ENCODE measurements at regions not wholly inside any gene's neighbourhood (a gene's known extent, or its start where the extent isn't known, plus 50 kb on each side); places are given as distances from the start of the nearest gene placed in this dataset.

- Histone ChIP-seq H3K4me3 (no peak overlapping the region), H3K9me3 (peaks cover 7 to 31% of the 10 kb centered on the region in 2 donors), H3K27me3 (no peaks in the 10 kb centered on the region), H3K4me1 (peaks cover 0 to 4% of the 10 kb centered on the region in 2 donors), H3K36me3 (no peaks in the 10 kb centered on the region), H3K27ac (no peak overlapping the region)
- no peak for DNase-seq (ENCODE audit: low spot score)
- no peak for TF ChIP-seq CTCF (IDR thresholded peaks at IDR 0.05)
Measured at GRCh38 chr12:31850268-31850667, 108.9 kb upstream of the RESF1 start.

GRCh38 chr12:31849090-31849687 lies 110.0 kb upstream of the RESF1 start:
- no peaks in the 10 kb centered on the region for H3K36me3 ChIP-seq
- no peak overlapping the region for H3K27ac ChIP-seq
- H3K27me3 ChIP-seq, result no peaks in the 10 kb centered on the region
- no peak for TF ChIP-seq CTCF (IDR thresholded peaks at IDR 0.05)
- H3K4me3 ChIP-seq, result no peak overlapping the region
- H3K4me1 ChIP-seq, result peaks cover 0 to 4% of the 10 kb centered on the region in 2 donors
- DNase-seq (ENCODE audit: low spot score), result no peak
- H3K9me3 ChIP-seq, result peaks cover 7 to 31% of the 10 kb centered on the region in 2 donors

GRCh38 chr12:31846405-31846804 lies 112.8 kb upstream of the RESF1 start:
- no peaks in the 10 kb centered on the region for H3K27me3 ChIP-seq
- no peak for DNase-seq (ENCODE audit: low spot score)
- no peaks in the 10 kb centered on the region for H3K4me1 ChIP-seq
- peaks cover 7 to 31% of the 10 kb centered on the region in 2 donors for H3K9me3 ChIP-seq
- no peak overlapping the region for H3K27ac ChIP-seq
- TF ChIP-seq CTCF (IDR thresholded peaks at IDR 0.05), result no peak
- no peak overlapping the region for H3K4me3 ChIP-seq
- no peaks in the 10 kb centered on the region for H3K36me3 ChIP-seq

GRCh38 chr12:31845613-31846322 lies 113.4 kb upstream of the RESF1 start:
- no peak for DNase-seq (ENCODE audit: low spot score)
- Histone ChIP-seq H3K27ac (no peak overlapping the region), H3K4me1 (no peaks in the 10 kb centered on the region), H3K27me3 (no peaks in the 10 kb centered on the region), H3K36me3 (no peaks in the 10 kb centered on the region), H3K4me3 (no peak overlapping the region), H3K9me3 (peaks cover 7 to 26% of the 10 kb centered on the region in 2 donors)
- no peak for TF ChIP-seq CTCF (IDR thresholded peaks at IDR 0.05)

- Histone ChIP-seq H3K4me3 (no peak overlapping the region), H3K36me3 (no peaks in the 10 kb centered on the region), H3K9me3 (peaks cover 4 to 5% of the 10 kb centered on the region in 2 donors), H3K27me3 (no peaks in the 10 kb centered on the region), H3K27ac (no peak overlapping the region), H3K4me1 (no peaks in the 10 kb centered on the region)
- no peak for TF ChIP-seq CTCF (IDR thresholded peaks at IDR 0.05)
- no peak for DNase-seq (ENCODE audit: low spot score)
Measured at GRCh38 chr12:31843398-31844095, 114.7 kb upstream of the AMN1 start.
